Karpas-422 (cell line): ENCODE measurements at regions not wholly inside any gene's neighbourhood (a gene's known extent, or its start where the extent isn't known, plus 50 kb on each side); places are given as distances from the start of the nearest gene placed in this dataset.

ENCODE experiments used
- DNase-seq: peaks from one replicate; pipeline ENCODE4 v3.0.0-alpha.2; 2015
- H2AFZ ChIP-seq: fragments of 200-600 bp; sonication (generic); 2 replicates; pipeline ENCODE4 v1.6.1; 2014; ENCODE audit warnings: antibody characterized with exemption, low read length, mixed read lengths
- H3K27ac ChIP-seq: fragments of 200-600 bp; sonication (generic); 2 replicates; pipeline ENCODE4 v1.5.1; 2014; ENCODE audit warnings: mild to moderate bottlenecking, low read length, moderate library complexity
- H3K27me3 ChIP-seq: fragments of 200-600 bp; sonication (generic); 2 replicates; pipeline ENCODE4 v1.6.1; 2014; ENCODE audit warnings: low read length, mixed read lengths
- H3K36me3 ChIP-seq: fragments of 200-600 bp; sonication (generic); 2 replicates; pipeline ENCODE4 v1.6.1; 2014; ENCODE audit warnings: low read length, mixed read lengths; ENCODE audit not compliant: insufficient read depth
- H3K4me1 ChIP-seq: fragments of 200-600 bp; sonication (generic); 2 replicates; pipeline ENCODE4 v1.6.1; 2014; ENCODE audit warnings: mild to moderate bottlenecking, low read length, mixed read lengths
- H3K4me2 ChIP-seq: fragments of 200-600 bp; sonication (generic); 2 replicates; pipeline ENCODE4 v1.6.1; 2014; ENCODE audit warnings: low read length, low read depth, mild to moderate bottlenecking; ENCODE audit not compliant: poor library complexity, severe bottlenecking
- H3K4me3 ChIP-seq: fragments of 200-600 bp; sonication (generic); 2 replicates; pipeline ENCODE4 v1.5.1; 2014; ENCODE audit warnings: mild to moderate bottlenecking, antibody characterized with exemption, low read length, mixed read lengths
- H3K79me2 ChIP-seq: fragments of 200-600 bp; sonication (generic); 2 replicates; pipeline ENCODE4 v1.6.1; 2014; ENCODE audit warnings: mild to moderate bottlenecking, low read length, mixed read lengths
- H3K9ac ChIP-seq: fragments of 200-600 bp; sonication (generic); 2 replicates; pipeline ENCODE4 v1.6.0; 2014; ENCODE audit warnings: low read length
- H3K9me2 ChIP-seq: fragments of 200-600 bp; sonication (generic), shearing (Covaris generic); replicated peaks from 2 replicates; pipeline ENCODE4 v1.6.0; 2014; ENCODE audit warnings: mild to moderate bottlenecking, low read length, moderate library complexity; ENCODE audit not compliant: insufficient read depth
- H3K9me3 ChIP-seq: fragments of 300-700, 200-600 bp; sonication (generic); 2 replicates; pipeline ENCODE4 v1.6.1; 2014; ENCODE audit warnings: low read length, mixed read lengths
- H4K20me1 ChIP-seq: fragments of 200-600 bp; sonication (generic); 2 replicates; pipeline ENCODE4 v1.6.1; 2014; ENCODE audit warnings: mild to moderate bottlenecking, antibody characterized with exemption, low read length, low read depth; ENCODE audit not compliant: insufficient read depth

DNA sequence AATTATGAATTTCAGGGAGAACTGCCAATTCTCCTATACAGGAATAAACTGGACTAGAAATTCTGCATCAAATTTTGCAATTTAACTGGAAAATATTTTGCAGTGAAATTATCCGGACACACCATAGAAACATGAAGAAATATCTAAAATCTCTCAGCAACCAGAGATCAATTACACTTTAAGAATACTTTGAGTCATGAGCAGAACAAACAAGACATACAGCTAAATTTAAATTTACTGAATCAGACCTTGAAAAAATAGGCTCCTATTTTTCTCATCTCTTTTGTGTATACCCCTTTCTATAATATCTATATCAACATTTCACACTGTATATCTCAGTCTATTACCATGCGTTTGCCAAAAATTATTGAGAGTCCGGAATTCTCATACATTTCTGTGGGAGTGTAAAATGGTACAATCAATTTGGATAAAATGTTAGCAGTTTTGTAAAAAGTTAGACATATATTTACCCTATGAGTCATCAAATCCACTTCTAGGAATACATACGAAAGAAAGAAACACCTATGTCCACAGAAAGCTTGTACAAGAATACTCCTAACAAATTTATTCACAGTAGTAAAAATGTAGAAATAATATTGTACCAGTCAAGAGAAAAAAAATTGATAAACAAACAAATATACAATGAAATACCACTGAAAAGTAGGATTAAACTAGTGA lies 593.1 kb upstream of the NECTIN3 start:
- H3K9me2 ChIP-seq: no peaks in the 10 kb centered on the region
- DNase-seq: no peak
- no peak overlapping the region for H3K4me2 ChIP-seq
- H3K4me1 ChIP-seq: no peaks in the 10 kb centered on the region
- H3K27me3 ChIP-seq: no peaks in the 10 kb centered on the region
- no peaks in the 10 kb centered on the region for H3K79me2 ChIP-seq
- no peak overlapping the region for H3K27ac ChIP-seq
- H3K4me3 ChIP-seq: no peak overlapping the region
- no peak overlapping the region for H3K9ac ChIP-seq
- H3K9me3 ChIP-seq: peaks cover 23% of the 10 kb centered on the region
- no peaks in the 10 kb centered on the region; the same call in 1 of the 2 replicates for H3K36me3 ChIP-seq
- H2AFZ ChIP-seq: no peak overlapping the region
- no peaks in the 10 kb centered on the region for H4K20me1 ChIP-seq

DNA sequence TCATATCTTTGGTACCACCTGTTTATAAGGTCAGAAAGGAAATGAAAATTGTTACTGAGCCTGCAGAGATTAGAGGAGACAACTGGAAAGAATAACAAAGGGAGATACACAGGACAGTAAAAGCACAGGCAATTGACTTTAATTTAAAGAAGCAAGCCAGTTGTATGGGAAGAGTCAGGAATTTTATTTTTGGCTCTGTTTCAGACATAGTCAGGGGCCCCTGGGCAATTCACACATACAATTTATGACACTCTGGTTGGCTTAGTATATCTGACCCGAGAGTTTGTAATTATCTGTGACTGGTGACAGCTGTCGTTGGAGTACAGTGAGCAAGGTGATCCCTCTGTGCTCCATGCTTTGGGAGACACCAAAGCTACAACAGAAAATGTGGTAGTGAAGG lies 591.9 kb upstream of the NECTIN3 start:
- Histone ChIP-seq H3K36me3 (no peaks in the 10 kb centered on the region; the same call in 1 of the 2 replicates), H4K20me1 (no peaks in the 10 kb centered on the region), H3K9me3 (peaks cover 30% of the 10 kb centered on the region), H3K9ac (no peak overlapping the region), H3K9me2 (no peaks in the 10 kb centered on the region), H3K27me3 (no peaks in the 10 kb centered on the region), H3K27ac (no peak overlapping the region), H3K79me2 (no peaks in the 10 kb centered on the region), H3K4me1 (no peaks in the 10 kb centered on the region), H3K4me3 (no peak overlapping the region), H3K4me2 (no peak overlapping the region), H2AFZ (no peak overlapping the region)
- DNase-seq: no peak

DNA sequence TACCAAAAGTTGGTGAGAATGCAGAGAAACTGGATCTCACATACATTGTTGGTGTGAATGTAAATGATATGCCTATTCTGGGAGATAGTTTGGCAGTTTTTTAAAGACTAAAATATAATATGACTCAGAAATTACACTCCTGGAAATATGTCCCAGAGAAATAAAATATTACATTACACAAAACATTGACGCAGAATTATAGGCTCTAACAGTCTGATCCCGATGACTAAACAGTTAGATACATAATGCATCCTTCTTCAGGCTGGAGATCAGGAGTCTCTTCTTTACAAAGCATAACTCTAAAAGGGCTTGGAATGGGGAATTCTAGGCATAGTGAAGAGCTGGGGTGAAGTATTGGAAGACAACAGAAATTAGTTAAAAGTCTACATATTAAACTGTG lies 586.2 kb upstream of the NECTIN3 start:
- Histone ChIP-seq H3K36me3 (no peaks in the 10 kb centered on the region), H3K9ac (no peak overlapping the region), H3K4me2 (no peak overlapping the region), H3K79me2 (no peaks in the 10 kb centered on the region), H3K4me3 (no peak overlapping the region), H4K20me1 (no peaks in the 10 kb centered on the region), H3K27ac (no peak overlapping the region), H3K27me3 (no peaks in the 10 kb centered on the region), H2AFZ (no peak overlapping the region), H3K4me1 (no peaks in the 10 kb centered on the region), H3K9me3 (peaks cover 43% of the 10 kb centered on the region), H3K9me2 (no peaks in the 10 kb centered on the region)
- DNase-seq: no peak

DNA sequence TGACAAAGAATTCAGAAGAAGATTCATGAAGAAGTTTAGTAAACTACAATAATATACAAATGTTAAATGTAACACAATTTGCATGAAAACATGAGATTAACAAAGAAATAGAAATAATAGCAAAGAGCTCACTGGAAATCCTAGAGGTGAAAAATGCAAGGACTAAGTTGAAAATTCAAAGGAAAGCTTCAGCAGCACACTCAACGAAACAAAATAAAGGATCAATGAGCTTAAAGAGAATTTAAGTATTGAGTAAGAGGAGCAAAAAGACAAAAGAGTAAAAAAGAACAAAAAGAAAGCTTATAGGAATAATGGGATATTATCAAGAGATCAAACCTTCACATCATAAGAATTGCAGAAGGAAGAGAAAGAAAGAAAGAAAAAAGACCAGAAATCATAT lies 583.8 kb upstream of the NECTIN3 start:
- no peaks in the 10 kb centered on the region for H3K4me1 ChIP-seq
- peaks cover 52% of the 10 kb centered on the region for H3K9me3 ChIP-seq
- H3K27me3 ChIP-seq: no peaks in the 10 kb centered on the region
- H4K20me1 ChIP-seq: no peaks in the 10 kb centered on the region
- no peak overlapping the region for H2AFZ ChIP-seq
- no peak overlapping the region for H3K27ac ChIP-seq
- H3K79me2 ChIP-seq: no peaks in the 10 kb centered on the region
- H3K9me2 ChIP-seq: no peaks in the 10 kb centered on the region
- H3K9ac ChIP-seq: no peak overlapping the region
- H3K4me2 ChIP-seq: no peak overlapping the region
- no peak for DNase-seq
- no peaks in the 10 kb centered on the region for H3K36me3 ChIP-seq
- H3K4me3 ChIP-seq: no peak overlapping the region

DNA sequence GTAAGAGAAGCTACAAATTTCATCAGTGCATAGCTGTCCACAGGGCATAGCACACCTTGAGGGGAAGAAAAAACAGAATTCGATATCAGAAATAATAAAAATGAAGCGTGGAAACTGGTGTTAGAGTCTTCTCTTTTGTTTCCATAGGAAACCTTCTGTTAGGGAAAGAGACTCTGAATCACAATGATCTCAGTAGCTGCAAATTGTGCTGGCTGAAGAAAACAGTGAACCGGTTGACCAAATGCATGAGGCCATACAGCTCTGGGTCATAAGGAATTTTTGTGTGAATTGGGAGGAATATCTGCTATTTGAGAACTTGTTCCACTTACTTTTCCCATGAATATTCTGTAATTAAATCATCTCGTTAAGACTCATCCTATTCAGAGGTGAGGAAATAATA lies 580.2 kb upstream of the NECTIN3 start:
- Histone ChIP-seq H3K79me2 (no peaks in the 10 kb centered on the region), H3K27ac (no peak overlapping the region), H3K9ac (no peak overlapping the region), H2AFZ (no peak overlapping the region), H3K9me2 (no peaks in the 10 kb centered on the region), H3K27me3 (no peaks in the 10 kb centered on the region), H3K9me3 (peaks cover 31% of the 10 kb centered on the region), H3K4me1 (no peaks in the 10 kb centered on the region), H3K36me3 (no peaks in the 10 kb centered on the region), H4K20me1 (no peaks in the 10 kb centered on the region), H3K4me2 (no peak overlapping the region), H3K4me3 (no peak overlapping the region)
- DNase-seq: no peak

GRCh38 chr3:110492876-110493275 lies 578.7 kb upstream of the NECTIN3 start:
- no peak for DNase-seq
- no peaks in the 10 kb centered on the region for H3K36me3 ChIP-seq
- H3K4me3 ChIP-seq: no peak overlapping the region
- no peaks in the 10 kb centered on the region for H3K79me2 ChIP-seq
- H3K4me1 ChIP-seq: no peaks in the 10 kb centered on the region
- no peak overlapping the region for H2AFZ ChIP-seq
- H3K9ac ChIP-seq: no peak overlapping the region
- no peaks in the 10 kb centered on the region for H3K9me2 ChIP-seq
- H3K27me3 ChIP-seq: no peaks in the 10 kb centered on the region
- no peak overlapping the region for H3K4me2 ChIP-seq
- H3K9me3 ChIP-seq: peaks cover 31% of the 10 kb centered on the region
- H3K27ac ChIP-seq: no peak overlapping the region
- no peaks in the 10 kb centered on the region for H4K20me1 ChIP-seq

GRCh38 chr3:110493438-110494092 lies 578.1 kb upstream of the NECTIN3 start:
- H3K79me2 ChIP-seq: no peaks in the 10 kb centered on the region
- no peaks in the 10 kb centered on the region for H3K9me2 ChIP-seq
- no peaks in the 10 kb centered on the region for H3K27me3 ChIP-seq
- H3K4me1 ChIP-seq: no peaks in the 10 kb centered on the region
- no peak overlapping the region for H3K4me2 ChIP-seq
- DNase-seq: no peak
- H3K9ac ChIP-seq: no peak overlapping the region
- no peak overlapping the region for H3K4me3 ChIP-seq
- H3K9me3 ChIP-seq: peaks cover 26% of the 10 kb centered on the region
- H3K27ac ChIP-seq: no peak overlapping the region
- no peak overlapping the region for H2AFZ ChIP-seq
- H4K20me1 ChIP-seq: no peaks in the 10 kb centered on the region
- no peaks in the 10 kb centered on the region for H3K36me3 ChIP-seq

GRCh38 chr3:110494093-110494490 lies 577.5 kb upstream of the NECTIN3 start:
- Histone ChIP-seq H4K20me1 (no peaks in the 10 kb centered on the region), H3K27ac (no peak overlapping the region), H2AFZ (no peak overlapping the region), H3K9me3 (peaks cover 21% of the 10 kb centered on the region), H3K27me3 (no peaks in the 10 kb centered on the region), H3K79me2 (no peaks in the 10 kb centered on the region), H3K4me3 (no peak overlapping the region), H3K4me2 (no peak overlapping the region), H3K4me1 (no peaks in the 10 kb centered on the region), H3K36me3 (no peaks in the 10 kb centered on the region), H3K9ac (no peak overlapping the region), H3K9me2 (no peaks in the 10 kb centered on the region)
- no peak for DNase-seq
